ENCODE measurements at regions not wholly inside any gene's neighbourhood (a gene's known extent, or its start where the extent isn't known, plus 50 kb on each side); places are given as distances from the start of the nearest gene placed in this dataset.
A peak's percentile ranks its signal among the peaks of the same experiment; 100 is the strongest.

DNA sequence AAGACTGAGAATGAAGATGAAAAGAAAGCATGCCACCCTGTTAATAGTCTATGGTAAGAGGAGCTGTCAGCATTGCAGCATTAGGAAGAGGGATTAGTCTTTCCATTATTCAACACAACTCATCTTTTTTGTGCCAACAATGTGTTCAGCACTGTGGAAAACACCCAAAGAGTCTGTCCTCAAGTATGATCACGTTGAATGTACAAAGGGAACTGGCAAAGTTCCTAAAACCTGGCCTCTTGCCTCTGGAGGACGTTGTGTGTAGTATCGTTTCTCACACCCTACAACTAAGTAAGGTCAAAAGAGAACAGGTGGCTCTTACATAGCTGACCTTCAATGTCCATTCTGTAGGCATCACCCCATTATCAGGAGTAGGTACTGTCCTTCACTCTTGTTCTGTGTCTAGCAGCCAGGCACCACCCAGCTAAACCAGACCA, 147.9 kb upstream of the THBS1 start:
- TF ChIP-seq CTCF (IDR thresholded peaks at IDR 0.05; ENCODE audit: low read depth, low read length): no peak
- H3K4me3 ChIP-seq (ENCODE audit: low read depth, low read length): no peak overlapping the region
- in situ Hi-C loops (cut with HindIII; ENCODE audit: low sequenced_read_pairs): no loop called here
- no peak for DNase-seq (ENCODE audit: low read depth, low spot score)

- no peak overlapping the region for H3K4me3 ChIP-seq (ENCODE audit: low read depth, low read length)
- no peak for TF ChIP-seq CTCF (IDR thresholded peaks at IDR 0.05; ENCODE audit: low read depth, low read length)
- DNase-seq (ENCODE audit: low read depth, low spot score): no peak
- in situ Hi-C loops (cut with HindIII; ENCODE audit: low sequenced_read_pairs): no loop called here
Observed at GRCh38 chr15:39433376-39433775, 147.5 kb upstream of the THBS1 start.

DNA sequence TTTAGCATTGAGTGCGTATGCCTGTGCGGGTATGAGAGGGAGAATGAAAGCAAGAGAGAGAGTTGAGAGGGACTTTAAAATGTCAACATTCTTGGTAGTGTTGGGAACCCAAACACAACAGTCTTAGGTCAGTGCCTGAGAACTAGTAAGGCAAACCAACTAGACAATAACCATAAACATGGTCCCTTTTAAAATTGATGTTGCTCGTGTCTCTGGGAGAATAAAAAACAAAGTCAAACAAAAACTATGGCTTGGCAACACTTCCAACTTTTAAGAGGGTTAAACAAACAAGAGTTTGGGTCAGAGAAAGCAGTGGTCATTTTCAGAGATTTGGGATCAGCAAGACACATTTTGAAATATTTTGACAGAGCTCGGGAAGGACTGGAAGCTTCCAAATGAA, 146.7 kb upstream of the THBS1 start:
- no peak overlapping the region for H3K4me3 ChIP-seq (ENCODE audit: low read depth, low read length)
- TF ChIP-seq CTCF (IDR thresholded peaks at IDR 0.05; ENCODE audit: low read depth, low read length): no peak
- in situ Hi-C loops (cut with HindIII; ENCODE audit: low sequenced_read_pairs): no loop called here
- DNase-seq (ENCODE audit: low read depth, low spot score): peak; percentile 33

DNA sequence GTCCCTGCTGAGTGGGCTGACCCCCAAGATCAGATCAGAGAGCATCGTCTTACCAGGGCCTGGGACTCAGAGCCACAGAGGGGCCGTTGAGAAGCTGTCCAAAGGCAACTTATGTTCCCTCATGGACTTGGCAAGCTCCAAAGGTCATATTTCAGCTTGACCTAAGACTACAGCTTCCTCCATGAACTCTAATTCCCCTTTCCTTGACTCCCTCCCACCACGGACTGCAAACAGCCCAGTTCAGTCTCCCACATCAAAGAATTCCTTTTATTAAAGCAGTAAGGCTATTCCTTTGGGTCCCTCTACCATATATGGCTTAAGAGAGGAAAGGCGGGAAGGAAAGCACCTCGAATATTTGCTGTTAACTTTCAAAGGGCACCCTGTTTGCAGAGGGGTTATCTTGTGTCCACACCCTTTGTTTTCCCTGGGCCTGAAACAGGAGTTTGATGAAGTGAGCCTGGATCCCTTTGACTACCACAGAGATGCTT, 146.1 kb upstream of the THBS1 start:
- TF ChIP-seq CTCF (IDR thresholded peaks at IDR 0.05; ENCODE audit: low read depth, low read length): no peak
- peak; percentile 39 for DNase-seq (ENCODE audit: low read depth, low spot score)
- H3K4me3 ChIP-seq (ENCODE audit: low read depth, low read length): no peak overlapping the region
- in situ Hi-C loops (cut with HindIII; ENCODE audit: low sequenced_read_pairs): no loop called here

GRCh38 chr15:39435244-39435643, 145.6 kb upstream of the THBS1 start:
- TF ChIP-seq CTCF (IDR thresholded peaks at IDR 0.05; ENCODE audit: low read depth, low read length): no peak
- in situ Hi-C loops (cut with HindIII; ENCODE audit: low sequenced_read_pairs): no loop called here
- DNase-seq (ENCODE audit: low read depth, low spot score): no peak
- H3K4me3 ChIP-seq (ENCODE audit: low read depth, low read length): no peak overlapping the region

DNA sequence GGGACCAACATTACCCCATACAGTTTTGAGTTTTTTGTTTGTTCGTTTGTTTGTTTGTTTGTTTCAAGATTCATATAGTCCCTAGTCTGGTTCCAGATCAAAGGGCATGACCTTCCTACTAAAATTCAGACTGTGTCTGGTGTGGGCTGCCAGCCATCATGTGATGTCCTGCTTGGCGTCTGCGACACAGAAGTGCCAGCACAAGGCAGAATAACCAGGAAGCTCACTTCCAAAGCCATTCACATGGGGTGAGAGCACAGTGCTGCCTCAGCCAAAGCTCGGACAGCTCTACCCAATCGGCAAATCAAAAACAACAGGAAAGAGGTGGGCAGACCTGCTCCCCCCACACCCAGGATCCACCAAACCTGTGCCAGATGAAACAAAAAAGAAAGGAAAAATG, 142.6 kb upstream of the THBS1 start:
- DNase-seq (ENCODE audit: low read depth, low spot score): no peak
- in situ Hi-C loops (cut with HindIII; ENCODE audit: low sequenced_read_pairs): no loop called here
- TF ChIP-seq CTCF (IDR thresholded peaks at IDR 0.05; ENCODE audit: low read depth, low read length): no peak
- H3K4me3 ChIP-seq (ENCODE audit: low read depth, low read length): no peak overlapping the region

Measured in astrocyte of the spinal cord (primary cell).